Tongue (tissue), 1 donor: ENCODE measurements at regions not wholly inside any gene's neighbourhood (a gene's known extent, or its start where the extent isn't known, plus 50 kb on each side); places are given as distances from the start of the nearest gene placed in this dataset.
"Not testable (repeated sequence)": the region's sequence is repeated elsewhere in the genome, so short reads cannot be mapped to it uniquely, and the experiment has no call there.

Experiments
- DNase-seq: peaks from one replicate; pipeline ENCODE4 v3.0.0-alpha.2; 2015

- no peak for DNase-seq
These were observed 296.3 kb upstream of the NMUR2 start for GRCh38 chr5:152701305-152701949.

GRCh38 chr5:152704286-152704685 is 299.2 kb upstream of the NMUR2 start:
- no peak for DNase-seq

GRCh38 chr5:152711801-152712388 is 306.8 kb upstream of the NMUR2 start:
- no peak for DNase-seq

- DNase-seq = no peak
These were observed 312.3 kb upstream of the NMUR2 start for GRCh38 chr5:152717393-152717792.

- DNase-seq = no peak
These were observed 318.4 kb upstream of the NMUR2 start for GRCh38 chr5:152723482-152723881.

GRCh38 chr5:152730176-152730575 is 325.1 kb upstream of the NMUR2 start:
- no peak for DNase-seq

- no peak for DNase-seq
These were observed 331.8 kb upstream of the NMUR2 start for GRCh38 chr5:152736906-152737305.

GRCh38 chr5:152739916-152740315 is 334.8 kb upstream of the NMUR2 start:
- DNase-seq = no peak

- DNase-seq = not testable (repeated sequence)
These were observed 336.0 kb upstream of the NMUR2 start for GRCh38 chr5:152741126-152741525.

GRCh38 chr5:152787709-152788217 is 382.7 kb upstream of the NMUR2 start:
- not testable (repeated sequence) for DNase-seq

GRCh38 chr5:152801886-152802285 is 396.8 kb upstream of the NMUR2 start:
- no peak for DNase-seq

GRCh38 chr5:152804179-152804578 is 399.1 kb upstream of the NMUR2 start:
- no peak for DNase-seq

- no peak for DNase-seq
These were observed 406.9 kb upstream of the NMUR2 start for GRCh38 chr5:152811988-152812387.

GRCh38 chr5:152813526-152813925 is 408.4 kb upstream of the NMUR2 start:
- DNase-seq = peak; percentile 63

- no peak for DNase-seq
These were observed 414.8 kb upstream of the NMUR2 start for GRCh38 chr5:152819891-152820290.

- DNase-seq = no peak
These were observed 419.2 kb upstream of the NMUR2 start for GRCh38 chr5:152824316-152824715.

- no peak for DNase-seq
These were observed 433.2 kb upstream of the NMUR2 start for GRCh38 chr5:152838241-152838786.

- no peak for DNase-seq
These were observed 439.6 kb upstream of the NMUR2 start for GRCh38 chr5:152844713-152845112.

GRCh38 chr5:152853361-152853760 is 448.3 kb upstream of the NMUR2 start:
- peak; percentile 42 for DNase-seq

- peak; percentile 24 for DNase-seq
These were observed 450.4 kb upstream of the NMUR2 start for GRCh38 chr5:152855441-152855840.

- no peak for DNase-seq
These were observed 456.2 kb upstream of the NMUR2 start for GRCh38 chr5:152861231-152861630.

- peak; percentile 30 for DNase-seq
These were observed 459.4 kb upstream of the NMUR2 start for GRCh38 chr5:152864447-152864846.

- peak; percentile 23 for DNase-seq
These were observed 459.9 kb upstream of the NMUR2 start for GRCh38 chr5:152864991-152865390.

GRCh38 chr5:152869971-152870370 is 464.9 kb upstream of the NMUR2 start:
- DNase-seq = no peak
